ENCODE measurements at regions not wholly inside any gene's neighbourhood (a gene's known extent, or its start where the extent isn't known, plus 50 kb on each side); places are given as distances from the start of the nearest gene placed in this dataset.

DNA sequence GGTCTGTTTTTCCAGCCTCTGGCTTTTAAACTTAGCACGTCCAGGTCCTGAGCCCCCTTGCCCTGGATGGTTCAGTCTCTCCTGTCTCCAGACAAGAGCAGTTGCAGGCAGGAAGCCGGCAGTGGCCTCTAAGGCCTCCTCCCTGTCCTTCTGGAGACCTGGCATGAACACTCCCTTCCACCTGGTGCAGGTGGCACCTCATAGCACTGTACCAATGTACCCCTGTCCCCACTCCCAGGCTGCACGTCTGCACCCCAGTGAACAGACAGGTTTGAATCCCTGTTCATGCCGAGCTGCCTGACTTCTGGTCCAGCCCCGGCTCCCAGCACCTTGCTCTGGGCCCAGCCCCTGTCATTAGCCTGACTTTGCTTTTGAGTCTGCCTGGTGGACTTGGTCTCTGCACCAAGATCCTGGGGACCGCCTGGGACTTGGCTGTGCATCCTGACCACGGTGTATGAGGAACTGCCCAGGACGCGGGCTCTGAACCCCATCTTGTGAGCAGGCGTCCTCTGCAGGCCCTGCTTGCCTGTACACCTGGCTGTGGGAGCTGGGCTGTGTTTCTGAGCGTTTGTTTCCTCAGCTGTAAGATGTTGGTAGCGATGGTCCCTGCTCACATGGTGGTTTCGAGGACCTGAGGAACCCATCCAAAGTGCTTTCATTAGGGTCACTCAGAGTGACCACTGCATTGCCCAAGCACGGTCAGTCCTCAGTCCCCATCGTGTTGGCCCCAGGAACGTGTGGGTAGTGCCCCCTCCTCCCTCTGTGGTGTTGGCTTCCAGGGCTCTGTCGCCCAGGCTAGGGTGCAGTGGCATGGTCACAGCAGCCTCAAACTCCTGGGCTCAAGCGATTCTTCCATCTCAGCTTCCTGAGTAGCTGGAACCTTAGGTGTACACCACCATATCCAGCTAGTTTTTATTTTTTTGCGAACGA lies 75.0 kb upstream of the SHANK2 start:
- no peak for TF ChIP-seq CTCF (IDR thresholded peaks at IDR 0.05; ENCODE audit: insufficient read depth, low read length)
- TF ChIP-seq POLR2AphosphoS5 (IDR thresholded peaks at IDR 0.05; ENCODE audit: low read depth): no peak
- TF ChIP-seq REST (IDR thresholded peaks at IDR 0.05; ENCODE audit: insufficient replicate concordance, low read depth): no peak
- TF ChIP-seq GABPA (IDR thresholded peaks at IDR 0.05; ENCODE audit: low read depth): no peak
- no peak for TF ChIP-seq SPI1 (IDR thresholded peaks at IDR 0.05; ENCODE audit: borderline replicate concordance, low read depth)

Data from HL-60 (cell line).